Aorta (tissue), 5 donors: ENCODE measurements at regions not wholly inside any gene's neighbourhood (a gene's known extent, or its start where the extent isn't known, plus 50 kb on each side); places are given as distances from the start of the nearest gene placed in this dataset.

ENCODE experiments used
- ATAC-seq: fragments of 200-7000 bp; cut with Tn5 transposase; one replicate; pipeline ENCODE4 v1.9.1; 2022; ENCODE audit warnings: moderate library complexity; ENCODE audit not compliant: low FRiP score
- DNase-seq, 2 donors: peaks; one replicate each; pipeline ENCODE4 v3.0.0-alpha.2; 2020
- H3K27ac ChIP-seq, 2 donors: one replicate each; pipeline ENCODE4 v1.5.1; 2013; ENCODE audit warnings: low read length in 2 of 2, mild to moderate bottlenecking in 2 of 2, moderate library complexity in 2 of 2, control low read depth in 1 of 2, inconsistent platforms in 1 of 2, low read depth in 1 of 2
- H3K27me3 ChIP-seq, 2 donors: one replicate each; pipeline ENCODE4 v1.6.1; 2013; ENCODE audit warnings: control low read depth in 1 of 2, low read length in 1 of 2, mild to moderate bottlenecking in 1 of 2, moderate library complexity in 1 of 2; ENCODE audit not compliant: insufficient read depth in 2 of 2, control insufficient read depth in 1 of 2
- H3K36me3 ChIP-seq, 2 donors: one replicate each; pipeline ENCODE4 v1.6.1; 2013; ENCODE audit warnings: control low read depth in 1 of 2, low read length in 1 of 2, mild to moderate bottlenecking in 1 of 2; ENCODE audit not compliant: insufficient read depth in 2 of 2, control insufficient read depth in 1 of 2
- H3K4me1 ChIP-seq, 2 donors: one replicate each; pipeline ENCODE4 v1.6.1; 2013; ENCODE audit warnings: low read length in 2 of 2, control low read depth in 1 of 2, mild to moderate bottlenecking in 1 of 2, moderate library complexity in 1 of 2; ENCODE audit not compliant: insufficient read depth in 2 of 2, control insufficient read depth in 1 of 2
- H3K4me3 ChIP-seq, 2 donors: one replicate each; pipeline ENCODE4 v1.5.1; 2013; ENCODE audit warnings: low read length in 2 of 2, control low read depth in 1 of 2, mild to moderate bottlenecking in 1 of 2
- H3K9me3 ChIP-seq: one replicate; pipeline ENCODE4 v1.6.1; 2013; ENCODE audit warnings: mild to moderate bottlenecking, low read length; ENCODE audit not compliant: control insufficient read depth
- WGBS, 2 donors: extraction: QIAGEN DNeasy Blood & Tissue Kit; methylation state at CpG; one replicate each; pipeline ENCODE4 v1.1.7; 2013; 5-methylcytosine and 5-hydroxymethylcytosine counted together
- intact Hi-C, 2 donors: fragments of 100-400 bp; cut with DNase I; formaldehyde crosslinking; loops; one replicate each; pipeline versions ENCODE4 v1.14.2 to v1.15.0; 2022
- donor health status: healthy with polysubstance abuse.
- donor health status: Bipolar disorder and iron deficiency.
- donor health status: DM: no; HTN: no; CAD: no.
- donor health status: DM: no; HTN: no; CAD: no.
- donor health status: DM: yes; HTN: yes; CAD: no.

DNA sequence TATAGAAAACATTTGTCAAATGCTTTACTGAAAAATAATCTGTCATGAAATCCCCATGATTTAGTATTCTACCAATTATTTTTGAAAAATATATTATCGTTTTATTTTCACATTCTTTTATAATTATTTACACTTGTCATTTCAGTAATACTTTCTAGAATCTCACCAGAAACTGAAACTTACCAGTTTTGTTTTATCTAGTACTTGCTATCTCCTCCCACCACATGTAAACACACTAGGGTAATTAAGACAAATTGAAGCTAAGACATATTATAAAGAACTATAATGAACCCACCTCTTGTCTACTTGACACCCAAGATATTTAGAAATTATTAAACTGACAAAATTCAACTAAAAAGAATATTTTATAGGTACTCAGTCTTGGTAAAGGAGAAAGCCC lies 51.5 kb upstream of the GRM3 start:
- no peak for ATAC-seq
- DNase-seq, result no peak
- H3K36me3 ChIP-seq, result no peaks in the 10 kb centered on the region
- H3K27me3 ChIP-seq, result no peaks in the 10 kb centered on the region
- H3K27ac ChIP-seq, result no peak overlapping the region
- intact Hi-C loops, result no loop called here
- H3K9me3 ChIP-seq, result no peaks in the 10 kb centered on the region
- H3K4me1 ChIP-seq, result no peaks in the 10 kb centered on the region
- 41 to 62% methylated on average over 1 of the region's 1 CpG for WGBS, 2 donors
- H3K4me3 ChIP-seq, result no peak overlapping the region

DNA sequence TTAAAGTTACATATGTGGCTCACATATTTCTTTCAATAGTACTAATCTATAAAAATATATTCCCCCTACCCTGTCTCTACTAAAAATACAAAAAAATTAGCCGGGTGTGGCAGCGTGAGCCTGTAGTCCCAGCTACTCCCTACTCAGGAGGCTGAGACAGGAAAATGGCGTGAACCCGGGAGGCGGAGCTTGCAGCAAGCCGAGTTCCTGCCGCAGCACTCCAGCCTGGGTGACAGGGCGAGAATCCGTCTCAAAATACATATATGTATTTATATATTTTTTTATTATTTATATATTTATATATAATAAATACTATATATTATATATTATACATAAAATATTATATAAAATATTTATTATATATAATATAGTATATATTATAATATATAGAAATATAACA lies 69.7 kb upstream of the GRM3 start:
- Histone ChIP-seq H3K9me3 (no peaks in the 10 kb centered on the region), H3K36me3 (no peaks in the 10 kb centered on the region), H3K4me1 (no peaks in the 10 kb centered on the region), H3K27me3 (no peaks in the 10 kb centered on the region), H3K4me3 (no peak overlapping the region), H3K27ac (no peak overlapping the region)
- intact Hi-C loops, result no loop called here
- ATAC-seq (no peak), DNase-seq (no peak)
- 89 to 90% methylated on average over 9 of the region's 9 CpGs for WGBS, 2 donors

DNA sequence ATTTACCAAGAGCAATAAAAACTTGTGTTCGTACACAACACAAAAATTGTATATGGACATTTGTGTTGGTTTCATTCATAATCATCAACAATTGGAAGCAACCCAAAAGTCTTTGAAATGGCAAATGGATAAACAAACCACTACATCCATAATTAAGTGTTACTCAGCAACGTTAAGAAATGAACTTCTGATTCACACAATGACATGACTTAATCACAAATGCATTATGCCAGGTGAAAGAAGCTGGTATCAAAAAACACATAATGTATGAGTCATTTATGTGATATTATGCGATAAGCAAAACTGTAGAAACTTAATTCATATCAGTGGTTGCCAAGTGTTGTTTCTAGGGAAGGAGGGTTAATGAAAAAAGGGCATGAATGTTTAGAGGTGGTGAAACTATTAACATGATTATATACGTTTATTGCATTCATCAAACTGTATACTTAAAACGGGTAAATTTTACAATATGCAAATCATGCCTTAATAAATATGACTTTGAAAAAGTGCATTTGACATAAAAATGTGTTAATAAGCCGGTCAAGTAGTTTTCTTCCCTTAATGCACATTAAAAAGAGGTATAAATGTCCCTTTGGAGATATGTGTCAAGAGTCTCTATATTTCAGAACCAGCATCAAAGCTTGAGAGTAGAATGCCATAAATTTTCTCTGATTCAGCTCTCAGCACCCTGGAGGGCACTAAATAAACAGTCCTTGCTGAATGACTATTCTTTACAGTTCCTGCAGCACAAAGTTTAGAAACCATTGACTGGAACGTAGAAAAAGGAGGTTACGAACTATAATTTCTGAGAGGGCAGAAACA lies 84.8 kb upstream of the GRM3 start:
- no peaks in the 10 kb centered on the region for H3K27me3 ChIP-seq
- no peaks in the 10 kb centered on the region for H3K4me1 ChIP-seq
- WGBS, 2 donors, result 32 to 42% methylated on average over 8 of the region's 8 CpGs
- H3K27ac ChIP-seq, result no peak overlapping the region
- H3K9me3 ChIP-seq, result no peaks in the 10 kb centered on the region
- intact Hi-C loops, result no loop called here
- no peaks in the 10 kb centered on the region for H3K36me3 ChIP-seq
- DNase-seq, result no peak
- no peak for ATAC-seq
- no peak overlapping the region for H3K4me3 ChIP-seq

DNA sequence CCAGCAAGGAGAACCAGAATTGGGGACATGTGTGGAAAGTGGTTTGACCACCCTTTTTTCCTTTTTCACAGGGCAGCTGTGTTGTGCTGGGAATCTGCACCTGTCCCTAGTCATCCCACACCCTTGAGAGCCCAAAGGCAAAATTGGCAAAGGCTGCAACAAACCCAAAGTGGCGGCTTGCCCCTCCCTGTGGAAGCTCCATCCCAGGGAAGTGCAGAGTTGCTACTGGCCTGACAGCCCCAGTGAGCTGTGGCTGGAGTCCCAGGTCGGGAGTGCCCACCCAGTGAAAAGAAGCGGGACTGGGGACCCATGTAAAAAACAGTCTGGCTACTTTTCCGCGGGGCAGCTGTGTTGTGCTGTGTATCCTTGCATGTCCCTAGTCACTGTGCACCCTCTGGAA lies 109.1 kb upstream of the GRM3 start:
- H3K4me3 ChIP-seq, result no peak overlapping the region
- H3K36me3 ChIP-seq, result no peaks in the 10 kb centered on the region
- WGBS, 2 donors, result 84 to 91% methylated on average over 5 of the region's 5 CpGs
- intact Hi-C loops, result no loop called here
- DNase-seq (peak in 1 of 2 donors; percentile 23), ATAC-seq (no peak)
- no peaks in the 10 kb centered on the region for H3K4me1 ChIP-seq
- H3K9me3 ChIP-seq, result peaks cover 2% of the 10 kb centered on the region
- H3K27ac ChIP-seq, result no peak overlapping the region
- H3K27me3 ChIP-seq, result no peaks in the 10 kb centered on the region

DNA sequence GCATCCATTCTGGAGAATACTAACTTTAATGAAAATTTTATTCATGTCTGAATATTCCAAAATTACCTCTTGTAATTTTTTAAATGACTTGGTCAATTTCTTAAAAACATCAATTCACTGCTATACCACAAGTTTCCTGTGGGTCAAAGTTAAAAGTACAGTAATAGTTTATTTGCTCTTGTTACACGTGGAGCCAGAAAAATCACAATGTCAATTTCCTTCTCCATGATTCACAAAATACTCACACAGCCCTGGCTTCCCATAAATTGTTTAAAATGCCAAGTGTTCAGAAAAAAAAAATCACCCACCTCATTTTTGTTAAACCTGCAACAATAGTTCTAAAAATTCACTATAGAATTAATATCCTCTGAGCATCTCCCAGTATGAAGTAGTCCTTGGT lies 139.5 kb upstream of the GRM3 start:
- ATAC-seq, result no peak
- DNase-seq, result no peak
- Histone ChIP-seq H3K4me1 (no peaks in the 10 kb centered on the region), H3K4me3 (no peak overlapping the region), H3K27ac (no peak overlapping the region), H3K36me3 (no peaks in the 10 kb centered on the region), H3K9me3 (no peaks in the 10 kb centered on the region), H3K27me3 (no peaks in the 10 kb centered on the region)
- 4 to 10% methylated on average over 1 of the region's 1 CpG for WGBS, 2 donors
- intact Hi-C loops, result no loop called here

DNA sequence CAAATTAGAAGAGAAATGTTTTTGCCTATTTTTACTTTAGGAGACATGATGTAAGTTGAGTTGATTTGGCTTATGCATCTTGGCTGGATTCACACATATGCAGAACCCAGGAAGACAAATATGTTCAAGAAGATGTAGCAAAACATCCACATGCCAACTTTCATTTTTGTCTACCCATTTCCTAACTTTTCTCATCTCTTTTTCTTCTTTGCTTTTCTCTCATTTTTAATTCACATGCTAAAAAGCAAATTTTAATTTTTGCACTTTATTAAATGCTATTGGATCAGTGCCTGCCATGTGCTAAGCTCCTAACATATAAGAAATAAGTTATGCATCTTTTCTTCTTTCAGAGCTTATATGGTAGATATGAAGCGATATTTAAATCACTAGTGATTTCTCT lies 143.7 kb upstream of the GRM3 start:
- 75 to 93% methylated on average over 1 of the region's 1 CpG for WGBS, 2 donors
- intact Hi-C loops, result no loop called here
- no peaks in the 10 kb centered on the region for H3K4me1 ChIP-seq

DNA sequence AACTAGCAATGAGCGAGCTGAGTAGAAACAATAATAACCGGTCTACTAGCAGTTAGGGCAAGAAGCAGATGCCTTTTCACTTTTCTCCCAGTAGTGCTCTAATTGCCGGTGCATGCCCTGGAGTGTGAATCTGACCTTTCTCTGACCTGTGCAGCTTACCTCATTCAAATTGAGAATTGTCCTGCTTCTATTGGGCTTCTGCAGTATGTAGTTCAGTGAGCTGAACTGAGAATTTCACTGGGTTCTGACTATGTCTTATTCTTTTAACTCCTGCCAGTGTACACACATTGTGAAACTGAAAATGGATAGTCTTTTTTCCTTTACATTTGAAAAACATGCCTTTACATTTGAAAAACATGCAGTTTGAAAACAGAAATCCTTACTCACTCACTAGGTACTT lies 157.9 kb upstream of the GRM3 start:
- no peak for ATAC-seq
- intact Hi-C loops, result no loop called here

More for the DNA sequence above, 143.7 kb upstream of the GRM3 start:
- Histone ChIP-seq H3K36me3 (no peaks in the 10 kb centered on the region), H3K27ac (no peak overlapping the region), H3K4me3 (no peak overlapping the region), H3K9me3 (no peaks in the 10 kb centered on the region), H3K27me3 (no peaks in the 10 kb centered on the region)
- no peak for ATAC-seq
- DNase-seq, result no peak

DNA sequence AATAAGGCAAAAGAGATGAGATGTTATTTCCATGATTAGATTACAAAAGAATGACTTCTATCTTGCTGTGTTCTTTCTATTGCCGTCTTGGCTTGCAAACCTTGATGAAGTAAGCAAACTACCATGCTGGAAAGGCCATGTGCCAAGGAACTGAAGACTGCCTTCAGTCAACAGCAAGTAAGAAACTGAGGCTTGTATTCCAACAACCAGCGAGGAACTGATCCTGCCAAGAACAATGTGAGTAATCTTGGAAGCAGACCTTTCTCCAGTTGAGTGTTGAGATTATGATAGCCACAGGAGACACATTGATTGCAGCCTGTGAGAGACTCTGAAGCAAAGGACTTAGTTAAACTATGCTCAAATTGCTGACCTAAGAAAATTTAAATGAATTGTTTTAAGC lies 164.6 kb upstream of the GRM3 start:
- WGBS, 2 donors, result 25 to 35% methylated on average over 2 of the region's 2 CpGs

More for the DNA sequence above, 157.9 kb upstream of the GRM3 start:
- DNase-seq, result no peak
- 43 to 55% methylated on average over 3 of the region's 3 CpGs for WGBS, 2 donors
- no peak overlapping the region for H3K27ac ChIP-seq
- H3K4me1 ChIP-seq, result no peaks in the 10 kb centered on the region
- no peaks in the 10 kb centered on the region for H3K36me3 ChIP-seq
- H3K27me3 ChIP-seq, result no peaks in the 10 kb centered on the region
- H3K9me3 ChIP-seq, result peaks cover 1% of the 10 kb centered on the region
- H3K4me3 ChIP-seq, result no peak overlapping the region

DNA sequence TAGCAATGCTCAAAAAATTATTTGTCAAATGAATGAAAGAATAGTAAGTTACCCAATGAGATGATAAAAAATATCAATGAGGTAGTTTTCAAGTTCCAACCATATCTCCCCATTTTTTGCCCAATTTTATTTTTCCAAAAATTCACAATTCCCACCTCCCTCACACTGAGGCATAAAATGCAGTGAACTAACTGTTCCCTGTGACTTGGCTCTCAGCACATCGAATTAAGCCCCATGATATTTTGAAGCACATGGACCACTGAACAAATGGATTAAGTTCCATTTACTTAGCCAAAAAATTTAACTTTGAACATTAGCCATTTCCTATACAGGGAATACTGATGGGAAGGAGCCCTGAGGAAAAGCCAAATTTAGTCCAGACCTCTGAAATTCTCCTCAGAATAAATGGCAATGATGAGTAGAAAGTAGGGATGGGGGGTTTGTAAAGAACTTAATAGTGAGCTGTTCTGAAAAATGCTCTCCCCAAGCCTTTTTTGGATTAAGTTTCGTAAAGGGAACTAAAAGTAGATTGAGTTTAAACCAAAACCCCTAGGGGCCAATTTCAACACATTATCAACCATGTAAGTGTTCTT lies 166.3 kb upstream of the GRM3 start:
- intact Hi-C loops, result no loop called here
- Histone ChIP-seq H3K4me3 (no peak overlapping the region), H3K9me3 (peaks cover 1% of the 10 kb centered on the region), H3K27ac (no peak overlapping the region), H3K4me1 (no peaks in the 10 kb centered on the region), H3K36me3 (no peaks in the 10 kb centered on the region), H3K27me3 (no peaks in the 10 kb centered on the region)
- ATAC-seq (no peak), DNase-seq (no peak)
- WGBS, 2 donors, result 46 to 59% methylated on average over 2 of the region's 2 CpGs

More for the DNA sequence above, 164.6 kb upstream of the GRM3 start:
- Histone ChIP-seq H3K36me3 (no peaks in the 10 kb centered on the region), H3K4me3 (no peak overlapping the region), H3K9me3 (peaks cover 1% of the 10 kb centered on the region), H3K27me3 (no peaks in the 10 kb centered on the region), H3K4me1 (no peaks in the 10 kb centered on the region), H3K27ac (no peak overlapping the region)
- intact Hi-C loops, result no loop called here
- ATAC-seq (peak; percentile 69), DNase-seq (no peak)
